K562 (cell line): ENCODE measurements at regions not wholly inside any gene's neighbourhood (a gene's known extent, or its start where the extent isn't known, plus 50 kb on each side); places are given as distances from the start of the nearest gene placed in this dataset.

Experiments used
- ATAC-seq: fragments of 200-7000 bp; cut with Tn5 transposase; 3 replicates; pipeline ENCODE4 v1.9.1; 2020; ENCODE audit warnings: moderate library complexity
- BruUV-seq: library from RNA; stranded (reverse); fragments of 400-500 nt; replicated peaks from 2 replicates; lab custom pipeline; 2021; lab: Mats Ljungman, UMichigan
- CTCF ChIA-PET: fragments of 300-600 bp; formaldehyde crosslinking; extraction: SDS; loops from one replicate; lab custom pipeline; 2021; ENCODE audit warnings: low intra/inter-chr PET ratio; lab: Yijun Ruan, JAX
- POLR2A ChIA-PET: fragments of 300-600, 350-650 bp; sonication (Branson Sonifier 250); formaldehyde crosslinking; extraction: SDS; loops from one replicate; lab custom pipeline; 2021; ENCODE audit warnings: antibody characterized with exemption, inconsistent platforms; lab: Yijun Ruan, JAX
- DNase-seq, 4 experiments: peaks; one replicate each; pipeline versions ENCODE4 v3.0.0 to v3.0.0-alpha.2; 2011 to 2018; ENCODE audit warnings: low spot score in 3 of 4, mixed read lengths in 3 of 4; ENCODE audit errors: extremely low read depth in 1 of 4
- FAIRE-seq: peaks from 2 replicates; lab custom pipeline; 2011; peaks lifted over from hg19 to GRCh38; lab: Jason Lieb, UNC
- H2AFZ ChIP-seq: 2 replicates; pipeline ENCODE4 v1.6.0; 2011; ENCODE audit warnings: low read depth, low read length, control low read depth, inconsistent platforms
- H3K27ac ChIP-seq: fragments of 200-600 bp; 3 replicates; pipeline ENCODE4 v1.8.0; 2011; ENCODE audit warnings: low read depth, mild to moderate bottlenecking, control low read depth, inconsistent platforms, low read length, moderate library complexity, mixed read lengths; ENCODE audit errors: extremely low read depth
- H3K27me3 ChIP-seq, 2 experiments: fragments of 300-600 bp in 1 of 2; 2 replicates in 1 of 2; 3 replicates in 1 of 2; pipeline versions ENCODE4 v1.6.0 to v1.8.0; 2011; ENCODE audit warnings: inconsistent platforms in 2 of 2, low read length in 2 of 2, mild to moderate bottlenecking in 1 of 2, mixed read lengths in 1 of 2, moderate library complexity in 1 of 2; ENCODE audit not compliant: control insufficient read depth in 2 of 2, insufficient read depth in 2 of 2
- H3K36me3 ChIP-seq: fragments of 300-600 bp; 3 replicates; pipeline ENCODE4 v1.8.0; 2011; ENCODE audit warnings: mild to moderate bottlenecking, low read length, inconsistent platforms; ENCODE audit not compliant: control insufficient read depth, insufficient read depth
- H3K4me1 ChIP-seq, 2 experiments: fragments of 200-600 bp in 1 of 2; replicated peaks in 1 of 2; 2 replicates in 1 of 2; 3 replicates in 1 of 2; pipeline versions ENCODE4 v1.5.1 to v1.8.0; 2011; ENCODE audit warnings: inconsistent platforms in 2 of 2, low read length in 2 of 2, mild to moderate bottlenecking in 1 of 2, mixed read lengths in 1 of 2, moderate library complexity in 1 of 2; ENCODE audit not compliant: control insufficient read depth in 2 of 2, insufficient read depth in 2 of 2
- H3K4me2 ChIP-seq: 2 replicates; pipeline ENCODE4 v1.6.1; 2011; ENCODE audit warnings: low read length, control low read depth, inconsistent platforms, mixed read lengths; ENCODE audit not compliant: insufficient read depth
- H3K4me3 ChIP-seq: fragments of 200-600 bp; sonication (generic), shearing (Covaris generic); 2 replicates; pipeline ENCODE4 v1.5.1; 2016; ENCODE audit warnings: control low read depth, inconsistent platforms
- H3K79me2 ChIP-seq: fragments of 200-600 bp; 3 replicates; pipeline ENCODE4 v1.8.0; 2011; ENCODE audit warnings: low read length, inconsistent platforms; ENCODE audit not compliant: control insufficient read depth, insufficient read depth
- H3K9ac ChIP-seq, 2 experiments: 2 replicates each; pipeline versions ENCODE4 v1.6.0 to v1.6.1; 2011; ENCODE audit warnings: low read depth in 2 of 2, low read length in 2 of 2, control low read depth in 1 of 2, inconsistent platforms in 1 of 2, mild to moderate bottlenecking in 1 of 2, mixed read lengths in 1 of 2; ENCODE audit not compliant: insufficient read depth in 1 of 2
- H3K9me1 ChIP-seq: one replicate; pipeline ENCODE4 v1.6.0; 2011; ENCODE audit warnings: inconsistent platforms, mild to moderate bottlenecking, low read length, moderate library complexity; ENCODE audit not compliant: control insufficient read depth, insufficient read depth
- H3K9me3 ChIP-seq: replicated peaks from 2 replicates; pipeline ENCODE4 v1.5.1; 2011; ENCODE audit warnings: low read depth, low read length, inconsistent platforms; ENCODE audit not compliant: control insufficient read depth, insufficient read depth
- H4K20me1 ChIP-seq: replicated peaks from 2 replicates; pipeline ENCODE4 v1.6.1; 2011; ENCODE audit warnings: low read length, inconsistent platforms, mixed read lengths; ENCODE audit not compliant: control insufficient read depth, insufficient read depth
- CEBPG ChIP-seq, 3 experiments: fragments of 200-800 bp in 1 of 3; sonication (Bioruptor generic) in 1 of 3; sonication (generic) in 1 of 3; formaldehyde crosslinking in 1 of 3; IDR thresholded peaks in 2 of 3; conservative IDR thresholded peaks in 1 of 3; 2 replicates each; pipeline versions ENCODE4 v1.6.1 to v1.8.0; 2016 to 2022; ENCODE audit warnings: missing compliant biosample characterization in 2 of 3, missing genetic modification characterization in 2 of 3, mild to moderate bottlenecking in 1 of 3, missing genetic modification reagents in 1 of 3
- FOXJ2 ChIP-seq: fragments of 200-800 bp; sonication (Bioruptor generic); IDR thresholded peaks from 2 replicates; pipeline ENCODE4 v1.6.1; 2016; ENCODE audit warnings: missing genetic modification characterization, missing compliant biosample characterization
- HMG20A ChIP-seq: fragments of 450-650 bp; formaldehyde crosslinking; conservative IDR thresholded peaks from 2 replicates; pipeline ENCODE4 v1.4.0; 2020; ENCODE audit warnings: mild to moderate bottlenecking, mixed read lengths
- ZNF174 ChIP-seq: fragments of 250-450 bp; sonication (Bioruptor Pico); IDR thresholded peaks from 2 replicates; pipeline ENCODE4 v1.4.0; 2020; ENCODE audit warnings: mild to moderate bottlenecking
- ZNF431 ChIP-seq: sonication (generic); formaldehyde crosslinking; IDR thresholded peaks from 2 replicates; pipeline ENCODE4 v1.8.0; 2022; ENCODE audit warnings: mild to moderate bottlenecking, missing genetic modification reagents
- ZNF586 ChIP-seq: fragments of 450-650 bp; formaldehyde crosslinking; conservative IDR thresholded peaks from 2 replicates; pipeline ENCODE4 v1.4.0; 2020; ENCODE audit warnings: mild to moderate bottlenecking, moderate library complexity
- WGBS: fragments of 100-300 bp; shearing (Covaris generic); methylation state at CpG from one replicate; pipeline ENCODE4 v1.1.6; 2016; ENCODE audit warnings: low coverage, mixed read lengths; ENCODE audit not compliant: insufficient coverage; ENCODE audit errors: missing lambda C conversion rate; 5-methylcytosine and 5-hydroxymethylcytosine counted together
- in situ Hi-C: fragments of 300-500 bp; cut with MboI; formaldehyde crosslinking; loops from 4 replicates; pipeline ENCODE4 v1.15.0; 2018; ENCODE audit warnings: inconsistent platforms, mixed read lengths
- intact Hi-C: fragments of 100-400 bp; cut with micrococcal nuclease; formaldehyde crosslinking; loops from 2 replicates; pipeline ENCODE4 v1.14.2; 2022
- TF ChIP-seq, protein P1 (sequence below): IDR thresholded peaks from 2 replicates; pipeline ENCODE4 v1.6.1; 2011; ENCODE audit not compliant: insufficient read length; ENCODE audit errors: extremely low read depth
- TF ChIP-seq, protein P2 (sequence below): fragments of 150-350 bp; conservative IDR thresholded peaks from 2 replicates; pipeline ENCODE4 v1.6.1; 2014; ENCODE audit warnings: low read length
- TF ChIP-seq, protein P3 (sequence below): fragments of 250-450 bp; sonication (Bioruptor Pico); IDR thresholded peaks from 2 replicates; pipeline ENCODE4 v1.5.0; 2021
- TF ChIP-seq, protein P4 (sequence below): fragments of 250-450 bp; sonication (Bioruptor Pico); IDR thresholded peaks from 2 replicates; pipeline ENCODE4 v1.4.0; 2020

DNA sequence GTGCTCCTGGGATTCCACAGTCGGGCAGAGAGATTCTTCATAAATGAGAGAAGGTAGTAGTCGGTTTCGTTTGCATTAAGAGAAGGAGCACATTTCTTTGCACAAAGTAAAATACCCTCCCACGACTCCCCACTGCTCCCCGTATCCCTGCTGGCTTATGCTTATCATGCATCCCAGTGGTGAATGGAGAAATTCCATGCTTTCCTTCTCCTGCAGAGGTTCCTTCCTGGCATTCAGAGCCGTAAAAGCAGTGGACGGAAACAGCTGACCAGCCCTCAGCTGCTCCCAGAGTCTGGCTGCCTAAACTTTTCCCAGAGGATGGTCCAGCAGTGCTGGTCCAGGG, 93.1 kb downstream of the C9orf152 start:
- no TSS peak for BruUV-seq
- WGBS, result 8% methylated on average over 7 of the region's 7 CpGs
- H3K9ac ChIP-seq, result no peak overlapping the region
- TF ChIP-seq, protein P1, sequence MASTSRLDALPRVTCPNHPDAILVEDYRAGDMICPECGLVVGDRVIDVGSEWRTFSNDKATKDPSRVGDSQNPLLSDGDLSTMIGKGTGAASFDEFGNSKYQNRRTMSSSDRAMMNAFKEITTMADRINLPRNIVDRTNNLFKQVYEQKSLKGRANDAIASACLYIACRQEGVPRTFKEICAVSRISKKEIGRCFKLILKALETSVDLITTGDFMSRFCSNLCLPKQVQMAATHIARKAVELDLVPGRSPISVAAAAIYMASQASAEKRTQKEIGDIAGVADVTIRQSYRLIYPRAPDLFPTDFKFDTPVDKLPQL, result no peak
- TF ChIP-seq ZNF586 (CRISPR knock-in tag), result no peak
- TF ChIP-seq, all 486 proteins: peak for 0
- no peaks in the 10 kb centered on the region for H3K36me3 ChIP-seq
- no peak for DNase-seq
- no peak overlapping the region for H3K4me2 ChIP-seq
- no peaks in the 10 kb centered on the region for H3K79me2 ChIP-seq
- ChIA-PET CTCF (no interaction called here), POLR2A (no interaction called here)
- H3K27me3 ChIP-seq, result no peaks in the 10 kb centered on the region
- H3K4me1 ChIP-seq, result no peaks in the 10 kb centered on the region
- H3K9me3 ChIP-seq, result no peaks in the 10 kb centered on the region
- no peak for ATAC-seq
- intact Hi-C loops (no loop called here), in situ Hi-C loops (no loop called here)
- no peak for FAIRE-seq
- no peak overlapping the region for H2AFZ ChIP-seq
- no peaks in the 10 kb centered on the region for H3K9me1 ChIP-seq
- H3K4me3 ChIP-seq, result no peak overlapping the region
- H3K27ac ChIP-seq, result no peak overlapping the region
- no peaks in the 10 kb centered on the region for H4K20me1 ChIP-seq

DNA sequence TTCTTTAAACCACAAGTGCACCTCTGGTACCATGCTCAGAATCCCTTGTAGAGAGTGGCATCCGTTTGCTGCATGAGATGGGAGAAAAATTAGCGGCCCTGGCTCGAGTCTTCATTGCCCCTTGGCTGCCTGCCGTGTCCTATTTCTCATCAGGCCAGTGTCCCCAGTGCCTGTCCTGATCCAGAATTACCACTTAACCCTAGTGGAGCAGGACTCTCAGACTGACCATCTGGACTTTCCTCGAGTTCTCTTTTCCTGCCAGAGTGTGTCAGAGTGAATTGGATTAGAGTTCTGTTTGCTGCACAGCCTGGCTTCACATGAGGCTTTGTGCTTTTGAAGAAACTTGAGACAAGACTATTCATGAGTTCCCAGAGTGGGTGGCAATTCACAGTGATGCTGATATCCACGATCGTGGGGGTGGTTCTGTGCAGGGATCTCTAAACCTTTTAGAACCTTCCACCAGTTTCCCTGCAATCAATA, 92.6 kb downstream of the C9orf152 start:
- CTCF ChIA-PET, result no interaction called here
- no peak for TF ChIP-seq HMG20A (CRISPR knock-in tag)
- no peak for TF ChIP-seq FOXJ2 (tag)
- no peak for TF ChIP-seq ZNF174 (CRISPR knock-in tag)
- no peak for TF ChIP-seq ZNF431 (CRISPR knock-in tag)
- TF ChIP-seq, protein P2, sequence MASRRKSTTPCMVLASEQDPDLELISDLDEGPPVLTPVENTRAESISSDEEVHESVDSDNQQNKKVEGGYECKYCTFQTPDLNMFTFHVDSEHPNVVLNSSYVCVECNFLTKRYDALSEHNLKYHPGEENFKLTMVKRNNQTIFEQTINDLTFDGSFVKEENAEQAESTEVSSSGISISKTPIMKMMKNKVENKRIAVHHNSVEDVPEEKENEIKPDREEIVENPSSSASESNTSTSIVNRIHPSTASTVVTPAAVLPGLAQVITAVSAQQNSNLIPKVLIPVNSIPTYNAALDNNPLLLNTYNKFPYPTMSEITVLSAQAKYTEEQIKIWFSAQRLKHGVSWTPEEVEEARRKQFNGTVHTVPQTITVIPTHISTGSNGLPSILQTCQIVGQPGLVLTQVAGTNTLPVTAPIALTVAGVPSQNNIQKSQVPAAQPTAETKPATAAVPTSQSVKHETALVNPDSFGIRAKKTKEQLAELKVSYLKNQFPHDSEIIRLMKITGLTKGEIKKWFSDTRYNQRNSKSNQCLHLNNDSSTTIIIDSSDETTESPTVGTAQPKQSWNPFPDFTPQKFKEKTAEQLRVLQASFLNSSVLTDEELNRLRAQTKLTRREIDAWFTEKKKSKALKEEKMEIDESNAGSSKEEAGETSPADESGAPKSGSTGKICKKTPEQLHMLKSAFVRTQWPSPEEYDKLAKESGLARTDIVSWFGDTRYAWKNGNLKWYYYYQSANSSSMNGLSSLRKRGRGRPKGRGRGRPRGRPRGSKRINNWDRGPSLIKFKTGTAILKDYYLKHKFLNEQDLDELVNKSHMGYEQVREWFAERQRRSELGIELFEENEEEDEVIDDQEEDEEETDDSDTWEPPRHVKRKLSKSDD, result no peak
- TF ChIP-seq, protein P3, sequence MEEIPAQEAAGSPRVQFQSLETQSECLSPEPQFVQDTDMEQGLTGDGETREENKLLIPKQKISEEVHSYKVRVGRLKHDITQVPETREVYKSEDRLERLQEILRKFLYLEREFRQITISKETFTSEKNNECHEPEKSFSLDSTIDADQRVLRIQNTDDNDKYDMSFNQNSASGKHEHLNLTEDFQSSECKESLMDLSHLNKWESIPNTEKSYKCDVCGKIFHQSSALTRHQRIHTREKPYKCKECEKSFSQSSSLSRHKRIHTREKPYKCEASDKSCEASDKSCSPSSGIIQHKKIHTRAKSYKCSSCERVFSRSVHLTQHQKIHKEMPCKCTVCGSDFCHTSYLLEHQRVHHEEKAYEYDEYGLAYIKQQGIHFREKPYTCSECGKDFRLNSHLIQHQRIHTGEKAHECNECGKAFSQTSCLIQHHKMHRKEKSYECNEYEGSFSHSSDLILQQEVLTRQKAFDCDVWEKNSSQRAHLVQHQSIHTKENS (CRISPR knock-in tag), result no peak
- TF ChIP-seq, protein P4, sequence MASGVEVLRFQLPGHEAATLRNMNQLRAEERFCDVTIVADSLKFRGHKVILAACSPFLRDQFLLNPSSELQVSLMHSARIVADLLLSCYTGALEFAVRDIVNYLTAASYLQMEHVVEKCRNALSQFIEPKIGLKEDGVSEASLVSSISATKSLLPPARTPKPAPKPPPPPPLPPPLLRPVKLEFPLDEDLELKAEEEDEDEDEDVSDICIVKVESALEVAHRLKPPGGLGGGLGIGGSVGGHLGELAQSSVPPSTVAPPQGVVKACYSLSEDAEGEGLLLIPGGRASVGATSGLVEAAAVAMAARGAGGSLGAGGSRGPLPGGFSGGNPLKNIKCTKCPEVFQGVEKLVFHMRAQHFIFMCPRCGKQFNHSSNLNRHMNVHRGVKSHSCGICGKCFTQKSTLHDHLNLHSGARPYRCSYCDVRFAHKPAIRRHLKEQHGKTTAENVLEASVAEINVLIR (CRISPR knock-in tag), result no peak
- TF ChIP-seq CEBPG (CRISPR knock-in tag; IDR thresholded peaks at IDR 0.05), result no peak
- no peak for TF ChIP-seq CEBPG (tag; conservative IDR thresholded peaks at IDR 0.05 in 1 of 2, IDR thresholded peaks at IDR 0.05 in 1 of 2)

More for the DNA sequence above, 92.6 kb downstream of the C9orf152 start:
- ATAC-seq, result no peak
- no peaks in the 10 kb centered on the region for H3K79me2 ChIP-seq
- H3K9ac ChIP-seq, result no peak overlapping the region
- no peaks in the 10 kb centered on the region for H3K9me3 ChIP-seq
- no peak overlapping the region for H3K4me3 ChIP-seq
- no peak overlapping the region for H2AFZ ChIP-seq
- POLR2A ChIA-PET, result no interaction called here
- BruUV-seq, result no TSS peak
- no peaks in the 10 kb centered on the region for H4K20me1 ChIP-seq
- no peak overlapping the region for H3K27ac ChIP-seq
- WGBS, result 2% methylated on average over 7 of the region's 7 CpGs
- H3K4me2 ChIP-seq, result no peak overlapping the region
- H3K36me3 ChIP-seq, result no peaks in the 10 kb centered on the region
- no peaks in the 10 kb centered on the region for H3K9me1 ChIP-seq
- no peak for FAIRE-seq
- in situ Hi-C loops (no loop called here), intact Hi-C loops (no loop called here)
- no peaks in the 10 kb centered on the region for H3K4me1 ChIP-seq
- H3K27me3 ChIP-seq, result no peaks in the 10 kb centered on the region
- DNase-seq, result no peak
